HG02884 (cell line): ENCODE measurements at regions not wholly inside any gene's neighbourhood (a gene's known extent, or its start where the extent isn't known, plus 50 kb on each side); places are given as distances from the start of the nearest gene placed in this dataset.

ENCODE experiments used
- ATAC-seq: cut with Tn5 transposase; IDR thresholded peaks from one replicate; pipeline ENCODE4 v1.9.1; 2021; ENCODE audit warnings: mild to moderate bottlenecking, moderate library complexity; ENCODE audit not compliant: unreplicated experiment

- ATAC-seq = no peak
These were observed 1038.3 kb downstream of the AMY1C start for GRCh38 chr1:104787866-104788510.

- ATAC-seq = no peak
These were observed 1041.3 kb downstream of the AMY1C start for GRCh38 chr1:104791030-104791429.

DNA sequence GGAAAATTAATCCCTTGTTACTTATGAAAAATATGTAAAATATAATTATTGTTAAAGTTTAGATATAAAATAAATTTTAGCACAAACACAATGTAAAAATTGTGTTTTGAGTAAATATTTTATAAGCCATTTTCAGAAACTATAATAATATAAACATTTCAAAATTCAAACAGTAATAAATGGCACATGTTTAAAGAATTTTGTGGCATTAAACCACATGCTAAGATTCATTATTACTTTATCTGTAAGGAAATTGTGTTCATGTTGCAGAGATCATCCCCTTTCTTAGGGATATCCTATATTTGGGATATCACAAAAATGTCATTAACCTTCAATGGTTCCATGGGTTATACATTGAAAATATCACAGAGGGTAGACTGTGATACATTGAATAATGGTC, 1044.3 kb downstream of the AMY1C start:
- no peak for ATAC-seq

DNA sequence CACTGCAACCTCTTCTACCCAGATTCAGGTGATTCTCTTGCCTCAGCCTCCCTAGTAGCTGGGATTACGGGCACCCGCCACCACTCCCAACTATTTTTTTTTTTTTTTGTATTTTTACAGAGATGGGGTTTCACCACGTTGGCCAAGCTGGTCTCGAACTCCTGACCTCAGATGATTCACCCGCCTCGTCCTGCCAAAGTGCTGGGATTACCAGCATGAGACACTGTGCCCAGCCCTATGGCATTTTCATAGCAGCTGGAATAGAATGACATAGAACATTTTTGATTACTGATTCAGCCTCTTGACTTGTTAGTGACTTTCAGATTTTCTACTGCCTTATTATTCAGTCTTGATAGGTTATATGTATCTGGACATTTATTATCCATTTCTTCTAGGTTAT, 1046.2 kb downstream of the AMY1C start:
- no peak for ATAC-seq

DNA sequence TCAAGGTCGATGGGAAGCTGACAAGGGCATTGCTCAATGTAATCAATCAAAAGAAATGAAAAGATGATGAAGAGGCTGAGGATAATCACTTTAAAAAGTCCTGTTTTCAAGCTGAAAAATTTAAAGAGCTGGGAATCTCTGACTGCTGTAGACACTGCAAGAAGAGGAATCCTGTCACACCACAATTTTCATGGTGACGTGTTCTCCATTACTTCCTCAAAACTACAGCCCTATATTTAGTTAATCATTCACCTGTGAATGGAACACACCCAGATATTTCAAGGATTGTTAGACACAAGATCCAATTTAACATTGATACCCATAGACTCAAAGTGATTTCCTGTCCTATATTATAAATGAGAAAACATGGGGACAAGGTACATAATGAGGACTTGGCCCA, 1048.3 kb downstream of the AMY1C start:
- ATAC-seq = no peak

- no peak for ATAC-seq
These were observed 1051.6 kb downstream of the AMY1C start for GRCh38 chr1:104801344-104801743.

- no peak for ATAC-seq
These were observed 1054.4 kb downstream of the AMY1C start for GRCh38 chr1:104804147-104804546.

GRCh38 chr1:104807590-104807989, 1057.9 kb downstream of the AMY1C start:
- ATAC-seq = no peak

DNA sequence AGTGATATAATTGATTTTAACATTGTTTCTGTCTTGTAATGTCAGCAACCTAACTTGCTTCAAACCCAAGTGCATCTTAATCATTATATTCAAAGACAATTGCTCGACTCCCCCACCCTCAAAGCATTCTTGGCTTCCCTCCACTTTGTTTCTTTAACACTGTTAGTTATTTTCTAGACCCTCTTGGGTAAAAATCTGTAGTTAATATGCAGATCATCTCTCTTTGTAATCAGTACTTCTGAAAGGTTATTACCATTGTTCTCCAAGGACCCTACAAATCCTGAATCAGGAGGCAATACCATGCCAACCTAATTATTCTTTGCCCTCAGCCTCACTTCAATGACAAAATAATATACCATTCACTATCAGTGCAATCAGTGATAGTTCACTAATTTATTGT, 1075.7 kb downstream of the AMY1C start:
- no peak for ATAC-seq

GRCh38 chr1:104830534-104830933, 1080.8 kb downstream of the AMY1C start:
- no peak for ATAC-seq

DNA sequence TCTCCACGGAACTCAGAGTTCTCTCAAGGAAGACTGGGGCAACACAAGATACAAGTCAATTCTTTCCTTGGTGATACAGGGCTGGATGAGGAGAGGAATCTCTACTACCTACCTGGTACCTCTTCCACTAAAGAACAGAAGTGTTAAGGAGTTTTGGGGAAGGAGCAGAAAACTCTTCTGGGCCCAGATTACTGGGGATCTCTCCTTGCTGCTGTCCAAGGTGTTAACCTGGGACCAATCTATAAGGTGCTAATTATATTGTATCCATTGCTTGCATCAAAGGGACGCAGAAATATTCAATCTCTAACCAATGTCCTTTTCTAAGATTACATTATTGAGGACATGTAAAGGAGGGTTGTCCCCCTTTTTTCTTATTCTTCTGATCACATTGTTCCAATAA, 1102.5 kb downstream of the AMY1C start:
- no peak for ATAC-seq

DNA sequence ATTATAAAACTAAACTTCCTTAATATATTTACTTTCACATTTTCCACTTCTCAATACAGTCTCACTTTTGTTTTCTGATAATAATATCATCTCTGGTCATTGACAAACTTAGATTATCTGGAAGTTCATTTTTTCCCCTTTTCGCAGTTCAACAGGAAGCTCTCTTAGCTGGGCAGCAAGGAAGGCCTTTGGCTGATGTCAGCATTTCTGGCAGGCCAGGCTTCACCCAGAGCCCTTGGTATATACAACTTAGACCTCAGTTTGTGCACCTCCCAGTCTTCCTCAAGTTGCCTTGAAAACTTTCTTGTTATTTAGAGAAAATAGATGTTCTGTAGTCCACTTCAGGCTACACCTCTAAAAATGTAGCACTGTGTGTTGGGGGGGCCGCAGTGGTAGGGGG, 1103.6 kb downstream of the AMY1C start:
- ATAC-seq = no peak

DNA sequence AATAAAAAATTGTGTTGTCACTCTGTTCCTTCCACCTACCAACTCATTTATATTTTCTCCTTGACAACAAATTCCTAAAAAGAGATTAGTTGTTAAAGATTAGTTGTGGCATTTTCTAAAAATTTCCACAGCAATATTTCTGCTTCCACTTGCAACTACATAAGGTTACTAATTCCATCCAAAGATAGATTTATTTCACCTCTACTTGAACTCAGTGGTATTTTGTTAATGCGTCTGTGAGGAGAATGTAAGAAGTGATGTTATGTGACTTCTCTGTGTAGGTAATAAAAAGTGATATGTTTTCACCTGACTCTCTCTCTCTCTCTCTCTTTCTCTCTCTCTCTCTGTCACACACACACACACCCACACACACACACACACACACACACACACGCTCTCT, 1104.8 kb downstream of the AMY1C start:
- ATAC-seq = no peak

GRCh38 chr1:104855550-104855949, 1105.9 kb downstream of the AMY1C start:
- ATAC-seq = no peak

DNA sequence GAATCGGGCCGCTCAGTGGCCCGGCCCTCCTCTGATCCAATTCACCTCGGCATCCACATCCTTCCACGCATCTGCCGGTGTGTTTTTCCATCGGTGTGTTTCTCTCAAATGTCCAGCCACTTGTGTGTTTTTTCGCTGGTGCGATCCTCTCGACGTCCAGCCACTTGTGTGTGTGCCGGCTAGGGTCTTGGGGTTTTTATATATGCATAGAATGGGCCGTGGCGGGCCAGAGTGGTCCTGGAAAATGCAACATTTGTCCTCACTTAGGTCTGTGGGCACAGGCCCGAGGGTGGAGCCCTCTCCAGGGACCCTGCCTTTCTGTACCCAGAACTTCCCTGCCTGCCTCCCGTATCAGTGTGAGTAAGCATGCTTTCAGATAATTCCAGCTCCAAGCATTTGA, 1106.4 kb downstream of the AMY1C start:
- ATAC-seq = no peak

- ATAC-seq = no peak
These were observed 1106.8 kb downstream of the AMY1C start for GRCh38 chr1:104856518-104856917.

DNA sequence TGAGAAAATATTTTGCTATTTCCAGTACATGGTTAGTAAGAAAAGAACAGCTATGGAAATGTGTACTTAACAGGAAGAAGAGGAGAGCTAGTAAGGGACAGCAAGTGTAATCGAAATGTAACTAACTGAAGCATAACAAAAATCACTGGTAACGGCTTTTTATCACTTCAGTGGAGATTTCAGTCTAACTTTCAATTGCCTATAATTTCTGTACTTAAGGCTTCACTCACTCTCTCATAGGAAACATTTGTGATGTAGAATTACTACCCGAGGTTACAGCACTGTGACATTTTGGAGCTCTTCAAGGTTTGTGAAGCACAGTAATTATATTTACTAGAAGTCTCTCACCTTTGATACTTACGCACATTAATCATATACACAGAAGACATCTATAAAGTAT, 1119.1 kb downstream of the AMY1C start:
- ATAC-seq = peak; percentile 51

DNA sequence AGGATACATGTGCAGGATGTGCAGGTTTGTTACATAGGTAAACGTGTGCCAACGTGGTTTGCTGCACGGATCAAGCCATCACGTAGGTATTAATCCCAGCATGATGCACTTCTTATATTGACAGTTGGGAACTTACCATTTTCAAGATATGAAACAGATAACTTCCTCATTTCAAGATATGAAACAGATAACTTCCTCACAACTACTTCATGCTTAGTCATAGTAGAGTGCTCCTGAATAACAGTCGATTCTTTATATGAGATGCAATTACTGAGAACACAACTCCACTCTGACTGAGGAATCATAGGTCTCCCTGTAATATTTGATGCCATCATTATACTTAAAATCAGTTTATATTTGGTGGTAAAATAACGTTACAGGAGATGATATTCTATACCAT, 1124.3 kb downstream of the AMY1C start:
- peak; percentile 98 for ATAC-seq

DNA sequence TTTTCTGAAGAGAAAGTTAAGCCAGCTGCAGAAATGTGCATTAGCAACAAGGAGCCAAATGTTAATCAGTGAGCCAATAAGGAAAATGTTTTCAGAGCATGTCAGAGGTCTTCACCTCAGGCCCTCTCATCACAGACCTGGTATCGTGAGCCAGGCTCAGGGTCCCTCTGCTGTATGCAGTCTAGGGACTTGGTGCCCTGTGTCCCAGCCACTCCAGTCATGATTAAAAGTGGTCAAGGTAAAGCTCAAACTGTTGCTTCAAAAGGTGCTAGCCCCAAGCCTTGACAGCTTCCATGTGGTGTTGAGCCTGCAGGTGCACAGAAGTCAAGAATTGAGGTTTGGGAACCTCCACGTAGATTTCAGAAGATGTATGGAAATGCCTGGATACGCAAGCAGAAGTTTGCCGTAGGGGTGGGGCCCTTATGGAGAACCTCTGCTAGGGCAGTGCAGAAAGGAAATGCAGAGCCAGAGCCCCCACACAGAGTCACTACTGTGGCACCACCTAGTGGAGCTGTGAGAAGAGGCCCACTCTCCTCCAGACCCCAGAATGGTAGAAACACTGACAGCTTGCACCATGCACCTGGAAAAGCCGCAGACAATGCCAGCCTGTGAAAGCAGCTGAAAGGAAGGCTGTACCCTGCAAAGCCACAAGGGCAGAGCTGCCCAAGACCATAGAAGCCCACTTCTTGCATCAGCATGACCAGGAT, 1128.7 kb downstream of the AMY1C start:
- no peak for ATAC-seq

GRCh38 chr1:104884939-104885338, 1135.2 kb downstream of the AMY1C start:
- ATAC-seq = no peak

DNA sequence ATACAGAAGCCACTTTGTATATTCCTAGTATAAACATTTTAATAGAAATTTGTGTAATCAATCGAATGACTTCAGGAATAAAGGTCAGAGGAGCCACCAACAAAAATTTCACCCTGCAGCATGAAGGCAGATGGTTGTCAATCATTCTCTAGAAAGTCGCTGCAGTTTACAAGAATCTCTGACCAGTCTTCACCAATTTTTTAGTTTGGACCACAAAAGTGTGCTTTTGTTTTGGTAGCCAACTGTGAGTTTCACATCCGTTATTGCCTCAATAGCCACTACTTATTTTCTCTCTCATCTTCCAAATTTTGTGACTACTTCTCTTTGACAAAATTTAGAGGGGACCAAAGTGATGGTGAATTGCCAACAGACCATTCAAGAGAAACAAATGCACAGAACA, 1155.6 kb downstream of the AMY1C start:
- no peak for ATAC-seq

DNA sequence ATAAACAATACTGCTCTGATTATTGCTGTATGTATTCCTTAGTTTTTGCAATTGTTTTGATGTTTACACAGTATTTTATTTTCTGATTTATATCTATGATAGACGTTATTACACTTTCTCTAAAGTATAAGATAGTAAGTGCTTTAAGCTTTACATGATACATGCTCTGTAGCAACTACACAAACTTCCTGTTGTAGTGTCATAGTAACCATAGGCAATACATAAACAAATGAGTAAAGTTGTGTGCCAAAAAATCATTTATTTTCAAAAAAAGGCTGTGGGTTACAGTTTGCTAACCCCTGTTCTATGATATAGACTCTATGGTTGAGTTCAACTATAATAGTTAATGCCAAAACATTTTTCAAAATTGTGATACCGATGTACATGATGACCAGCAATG, 1156.4 kb downstream of the AMY1C start:
- ATAC-seq = no peak

DNA sequence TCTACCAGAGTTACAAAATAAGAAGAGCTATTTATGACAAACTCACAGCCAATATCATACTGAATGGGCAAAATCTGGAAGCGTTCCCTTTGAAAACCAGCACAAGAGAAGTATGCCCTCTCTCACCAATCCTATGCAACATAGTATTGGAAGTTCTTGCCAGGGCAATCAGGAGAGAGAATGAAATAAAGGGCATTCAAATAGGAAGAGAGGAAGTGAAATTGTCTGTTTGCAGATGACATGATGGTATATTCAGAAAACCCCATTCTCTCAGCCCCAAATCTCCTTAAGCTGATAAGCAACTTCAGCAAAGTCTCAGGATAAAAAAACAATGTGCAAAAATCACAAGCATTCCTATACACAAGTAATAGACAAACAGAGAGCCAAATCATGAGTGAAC, 1169.5 kb downstream of the AMY1C start:
- no peak for ATAC-seq
